ENCODE measurements at regions not wholly inside any gene's neighbourhood (a gene's known extent, or its start where the extent isn't known, plus 50 kb on each side); places are given as distances from the start of the nearest gene placed in this dataset.
"Not testable (repeated sequence)": the region's sequence is repeated elsewhere in the genome, so short reads cannot be mapped to it uniquely, and the experiment has no call there.

DNA sequence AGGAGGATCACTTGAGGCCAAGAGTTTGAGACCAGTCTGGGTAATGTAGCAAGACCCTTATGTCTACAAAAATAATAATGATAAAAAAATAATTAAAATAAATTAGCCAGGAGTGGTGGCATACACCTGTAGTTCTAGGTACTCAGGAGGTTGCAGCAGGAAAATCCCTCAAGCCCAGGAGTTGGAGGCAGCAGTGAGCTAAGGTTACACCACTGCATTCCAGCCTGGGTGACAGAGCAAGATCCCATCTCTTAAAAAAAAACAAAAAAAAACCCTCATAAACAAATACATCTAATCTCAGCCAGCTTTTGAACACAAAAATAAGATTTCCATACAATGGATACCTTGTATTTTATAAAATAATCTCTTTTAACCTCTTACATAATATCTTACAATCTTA is 363.3 kb upstream of the KLF4 start:
- DNase-seq (ENCODE audit: low read depth in 2 of 2) = no peak

DNA sequence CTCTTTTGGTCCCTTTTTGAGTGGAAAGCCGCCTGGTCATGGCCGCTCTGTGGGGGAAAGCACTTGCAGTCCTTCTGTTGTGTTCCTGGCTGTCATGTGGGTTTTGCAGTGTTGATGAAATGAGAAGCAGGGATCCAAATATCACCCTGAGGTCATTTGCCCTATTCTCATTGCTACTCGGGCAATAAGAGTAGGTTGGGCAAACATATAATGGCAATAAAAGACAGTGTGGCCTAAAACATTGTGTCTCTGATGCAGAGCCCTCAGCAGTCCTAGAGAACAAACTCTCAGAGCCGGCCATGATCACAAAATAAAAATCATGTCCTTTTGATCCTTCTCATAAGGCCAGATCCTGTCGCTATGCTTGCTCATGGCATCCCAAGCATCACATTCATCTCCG is 361.1 kb upstream of the KLF4 start:
- no peak for DNase-seq (ENCODE audit: low read depth in 2 of 2)

GRCh38 chr9:107847978-107848964 is 358.7 kb upstream of the KLF4 start:
- DNase-seq (ENCODE audit: low read depth in 2 of 2) = no peak

- DNase-seq (ENCODE audit: low read depth in 2 of 2) = no peak
Observed at GRCh38 chr9:107842530-107842929, 353.0 kb upstream of the KLF4 start.

GRCh38 chr9:107841076-107841475 is 351.5 kb upstream of the KLF4 start:
- no peak for DNase-seq (ENCODE audit: low read depth in 2 of 2)

GRCh38 chr9:107839371-107839770 is 349.8 kb upstream of the KLF4 start:
- DNase-seq (ENCODE audit: low read depth in 2 of 2) = no peak

DNA sequence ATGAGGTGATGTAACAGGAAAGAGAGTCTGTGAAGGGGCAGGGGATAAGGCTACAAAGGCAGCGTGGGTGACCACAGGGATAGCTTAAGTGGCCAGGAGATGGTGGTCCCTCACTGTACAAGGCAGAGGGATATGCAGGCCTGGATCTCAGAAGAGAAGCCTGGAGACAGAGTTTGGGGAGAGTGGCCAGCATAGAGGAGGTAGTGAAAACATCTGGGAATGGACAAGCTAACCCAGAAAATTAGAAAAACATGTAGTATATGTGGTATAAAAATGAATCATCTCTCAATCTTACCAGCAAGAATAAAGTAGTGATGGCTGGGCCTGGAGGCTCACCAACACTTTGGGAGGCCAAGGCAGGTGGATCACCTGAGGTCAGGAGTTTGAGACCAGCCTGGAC is 349.2 kb upstream of the KLF4 start:
- DNase-seq (ENCODE audit: low read depth in 2 of 2) = no peak

GRCh38 chr9:107836300-107836699 is 346.7 kb upstream of the KLF4 start:
- DNase-seq (ENCODE audit: low read depth in 2 of 2) = no peak

GRCh38 chr9:107833295-107833694 is 343.7 kb upstream of the KLF4 start:
- DNase-seq (ENCODE audit: low read depth in 2 of 2) = no peak

GRCh38 chr9:107832871-107833270 is 343.3 kb upstream of the KLF4 start:
- no peak for DNase-seq (ENCODE audit: low read depth in 2 of 2)

DNA sequence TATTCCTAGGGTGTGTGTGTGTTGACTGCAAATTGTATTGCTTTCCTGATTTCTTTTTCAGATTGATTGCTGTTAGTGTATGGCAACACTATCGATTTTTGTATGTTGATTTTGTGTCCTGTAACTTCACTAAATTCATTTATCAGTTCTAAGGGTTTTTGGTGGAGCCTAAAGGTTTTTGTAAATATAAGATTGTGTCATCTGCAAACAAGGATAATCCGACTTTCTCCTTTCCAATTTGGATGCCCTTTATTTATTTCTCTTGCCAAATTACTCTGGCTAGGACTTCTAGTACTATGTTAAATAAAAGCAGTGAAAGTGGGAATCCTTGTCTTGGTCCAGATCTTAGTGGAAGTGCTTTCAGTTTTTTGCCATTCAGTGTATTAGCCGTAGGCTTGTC is 340.9 kb upstream of the KLF4 start:
- no peak for DNase-seq (ENCODE audit: low read depth in 2 of 2)

DNA sequence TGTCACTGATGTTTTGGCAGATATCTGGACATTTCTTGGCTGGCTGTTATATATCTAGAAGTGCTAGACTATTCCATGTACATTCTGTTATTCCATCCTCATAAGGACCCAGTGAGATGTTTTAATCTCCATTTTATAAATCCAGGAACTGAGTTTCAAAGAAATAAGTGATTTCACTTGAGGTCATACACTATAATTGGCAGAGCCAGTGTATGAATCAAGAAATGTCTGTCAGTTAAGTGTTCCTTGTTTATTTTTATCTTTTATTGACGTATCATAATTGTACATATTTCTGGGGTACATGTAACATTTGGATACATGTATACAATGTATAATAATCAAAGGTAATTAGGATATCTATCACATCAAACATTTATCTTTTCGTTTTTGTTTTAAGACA is 338.3 kb upstream of the KLF4 start:
- no peak for DNase-seq (ENCODE audit: low read depth in 2 of 2)

- DNase-seq (ENCODE audit: low read depth in 2 of 2) = no peak
Observed at GRCh38 chr9:107827304-107827703, 337.7 kb upstream of the KLF4 start.

- not testable (repeated sequence) for DNase-seq (ENCODE audit: low read depth in 2 of 2)
Observed at GRCh38 chr9:107826688-107826983, 337.1 kb upstream of the KLF4 start.

DNA sequence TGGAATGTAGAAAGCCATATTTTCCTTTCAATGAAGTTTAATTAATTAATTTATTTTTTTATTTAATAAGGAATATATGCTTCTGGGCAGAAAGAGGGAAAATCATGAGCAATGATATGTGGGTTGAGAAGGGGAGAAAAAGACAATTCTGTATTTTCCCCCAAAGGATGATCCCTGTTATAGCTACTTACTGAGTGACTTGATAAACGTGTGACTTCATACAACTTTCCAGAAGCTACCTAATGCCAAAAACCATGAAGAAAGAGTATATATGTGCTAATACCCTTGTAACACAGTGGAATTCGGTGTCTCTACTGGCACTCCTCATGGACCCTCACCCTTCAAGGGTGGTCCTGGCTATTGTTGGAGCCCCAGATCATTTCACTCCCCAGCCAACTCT is 335.0 kb upstream of the KLF4 start:
- no peak for DNase-seq (ENCODE audit: low read depth in 2 of 2)

- no peak for DNase-seq (ENCODE audit: low read depth in 2 of 2)
Observed at GRCh38 chr9:107819772-107820565, 330.4 kb upstream of the KLF4 start.

DNA sequence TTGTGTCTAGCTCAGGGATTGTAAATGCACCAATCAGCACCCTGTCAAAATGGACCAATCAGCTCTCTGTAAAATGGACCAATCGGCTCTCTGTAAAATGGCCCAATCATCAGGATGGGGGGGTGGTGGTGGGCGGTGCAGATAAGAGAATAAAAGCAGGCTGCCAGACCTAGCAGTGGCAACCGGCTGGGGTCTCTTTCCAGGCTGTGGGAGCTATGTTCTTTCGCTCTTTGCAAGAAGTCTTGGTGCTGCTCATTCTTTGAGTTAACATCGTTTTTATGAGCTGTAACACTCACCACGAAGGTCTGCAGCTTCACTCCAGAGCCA is 328.9 kb upstream of the KLF4 start:
- not testable (repeated sequence) for DNase-seq (ENCODE audit: low read depth in 2 of 2)

- not testable (repeated sequence) for DNase-seq (ENCODE audit: low read depth in 2 of 2)
Observed at GRCh38 chr9:107817595-107818502, 328.3 kb upstream of the KLF4 start.

GRCh38 chr9:107816561-107817021 is 327.0 kb upstream of the KLF4 start:
- no peak for DNase-seq (ENCODE audit: low read depth in 2 of 2)

DNA sequence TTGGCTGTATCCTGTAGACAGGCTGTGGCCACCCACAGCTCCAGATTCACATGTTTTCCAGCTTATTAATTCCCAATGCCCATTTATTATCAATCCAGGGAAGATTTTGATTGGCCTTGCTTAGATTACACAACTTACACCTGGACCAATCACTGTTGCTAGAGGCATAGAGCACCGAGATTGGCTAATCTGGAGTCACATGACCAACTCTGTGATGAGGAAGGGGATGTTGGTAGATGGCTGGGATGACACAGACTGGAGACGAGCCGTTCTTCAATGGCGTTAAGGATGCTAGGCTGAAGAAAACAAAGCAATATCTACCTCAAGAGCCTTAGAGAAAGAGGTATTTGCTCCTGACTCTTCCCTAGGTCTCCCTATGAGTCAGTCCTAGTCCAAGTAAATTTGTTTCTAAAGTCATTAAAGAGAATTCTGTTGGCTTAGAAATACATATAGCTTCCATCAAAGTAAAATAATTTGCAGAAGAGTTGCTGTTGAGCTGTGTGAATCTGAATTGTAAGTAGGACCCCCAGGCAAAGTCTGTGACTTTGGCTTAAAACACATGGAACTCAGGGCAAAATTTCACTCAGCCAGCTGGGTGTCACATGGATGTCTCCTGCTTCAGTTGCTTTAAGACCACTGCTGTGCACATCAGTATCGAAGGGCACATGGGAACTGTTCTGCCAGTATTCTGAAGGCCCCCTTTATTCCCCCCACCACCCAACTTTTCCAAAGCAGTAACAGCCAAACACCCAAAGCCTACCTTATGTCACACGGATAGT is 326.4 kb upstream of the KLF4 start:
- DNase-seq (ENCODE audit: low read depth in 2 of 2) = no peak

GRCh38 chr9:107813287-107813686 is 323.7 kb upstream of the KLF4 start:
- no peak for DNase-seq (ENCODE audit: low read depth in 2 of 2)
